Suprapubic skin (tissue), 4 donors: ENCODE measurements at regions not wholly inside any gene's neighbourhood (a gene's known extent, or its start where the extent isn't known, plus 50 kb on each side); places are given as distances from the start of the nearest gene placed in this dataset.
"Not testable (repeated sequence)": the region's sequence is repeated elsewhere in the genome, so short reads cannot be mapped to it uniquely, and the experiment has no call there.

Experiments used
- DNase-seq, 2 donors: peaks; one replicate each; pipeline ENCODE4 v3.0.0-alpha.2; 2019; ENCODE audit warnings: low spot score in 2 of 2
- H3K27ac ChIP-seq: fragments of 200-600 bp; sonication (generic); one replicate; pipeline ENCODE4 v1.5.1; 2019
- H3K27me3 ChIP-seq: fragments of 200-600 bp; sonication (generic); one replicate; pipeline ENCODE4 v1.5.1; 2019
- H3K36me3 ChIP-seq: fragments of 200-600 bp; sonication (generic); one replicate; pipeline ENCODE4 v1.5.1; 2019
- H3K4me1 ChIP-seq: fragments of 200-600 bp; sonication (generic); one replicate; pipeline ENCODE4 v1.5.1; 2019
- H3K4me3 ChIP-seq: fragments of 200-600 bp; sonication (generic); one replicate; pipeline ENCODE4 v1.5.1; 2019; ENCODE audit warnings: mild to moderate bottlenecking
- H3K9me3 ChIP-seq: fragments of 200-600 bp; sonication (generic); one replicate; pipeline ENCODE4 v1.5.1; 2019
- CTCF ChIP-seq, 2 donors: fragments of 200-600 bp in 1 of 2; fragments of 450-650 bp in 1 of 2; sonication (generic) in 1 of 2; IDR thresholded peaks; one replicate each; pipeline ENCODE4 v1.5.1; 2016 to 2019; ENCODE audit warnings: antibody characterized with exemption in 2 of 2, mild to moderate bottlenecking in 1 of 2, moderate library complexity in 1 of 2
- EP300 ChIP-seq: sonication (generic); formaldehyde crosslinking; IDR thresholded peaks from one replicate; pipeline ENCODE4 v1.6.1; 2017; ENCODE audit warnings: antibody characterized with exemption
- POLR2A ChIP-seq, 2 donors: fragments of 450-650 bp; IDR thresholded peaks; one replicate each; pipeline ENCODE4 v1.6.1; 2017; ENCODE audit warnings: antibody characterized with exemption in 2 of 2, mild to moderate bottlenecking in 2 of 2, moderate library complexity in 2 of 2
- POLR2AphosphoS5 ChIP-seq, 3 donors: sonication (generic); formaldehyde crosslinking; IDR thresholded peaks; one replicate each; pipeline ENCODE4 v1.6.1; 2017; ENCODE audit warnings: antibody characterized with exemption in 3 of 3
- WGBS: methylation state at CpG from one replicate; pipeline ENCODE4 v1.1.5; 2018; 5-methylcytosine and 5-hydroxymethylcytosine counted together

- Histone ChIP-seq H3K9me3 (no peaks in the 10 kb centered on the region), H3K4me1 (peaks cover 4% of the 10 kb centered on the region), H3K27me3 (no peaks in the 10 kb centered on the region), H3K4me3 (no peak overlapping the region), H3K36me3 (no peaks in the 10 kb centered on the region), H3K27ac (no peak overlapping the region)
- TF ChIP-seq EP300 (no peak), CTCF (IDR thresholded peaks at IDR 0.05) (no peak), POLR2A (IDR thresholded peaks at IDR 0.05) (no peak), POLR2AphosphoS5 (IDR thresholded peaks at IDR 0.05) (no peak)
- 96% methylated on average over 2 of the region's 2 CpGs for WGBS
- DNase-seq = no peak
These were observed 128.7 kb upstream of the ZC3H12C start for GRCh38 chr11:109964487-109964886.

- DNase-seq, H3K4me3 ChIP-seq, H3K36me3 ChIP-seq, H3K9me3 ChIP-seq, H3K4me1 ChIP-seq, H3K27me3 ChIP-seq, H3K27ac ChIP-seq: not testable (repeated sequence)
- WGBS = 100% methylated on average over 1 of the region's 1 CpG
These were observed 127.7 kb upstream of the ZC3H12C start for GRCh38 chr11:109965445-109965844.

GRCh38 chr11:109965926-109966325 is 127.3 kb upstream of the ZC3H12C start:
- H3K27ac ChIP-seq = not testable (repeated sequence)
- WGBS = 83% methylated on average over 2 of the region's 2 CpGs

GRCh38 chr11:109967136-109967535 is 126.1 kb upstream of the ZC3H12C start:
- H3K36me3 ChIP-seq, DNase-seq, H3K4me3 ChIP-seq, H3K9me3 ChIP-seq, H3K4me1 ChIP-seq, H3K27ac ChIP-seq, H3K27me3 ChIP-seq: not testable (repeated sequence)
- WGBS = 79% methylated on average over 1 of the region's 1 CpG

More at GRCh38 chr11:109965926-109966325, 127.3 kb upstream of the ZC3H12C start:
- not testable (repeated sequence) for H3K27me3 ChIP-seq, H3K4me1 ChIP-seq, DNase-seq, H3K36me3 ChIP-seq, H3K4me3 ChIP-seq, H3K9me3 ChIP-seq

GRCh38 chr11:109968299-109968698 is 124.9 kb upstream of the ZC3H12C start:
- DNase-seq = no peak
- Histone ChIP-seq H3K36me3 (no peaks in the 10 kb centered on the region), H3K4me1 (peaks cover 8% of the 10 kb centered on the region), H3K27ac (no peak overlapping the region), H3K4me3 (no peak overlapping the region), H3K27me3 (no peaks in the 10 kb centered on the region), H3K9me3 (no peaks in the 10 kb centered on the region)
- WGBS = 81% methylated on average over 3 of the region's 3 CpGs
- no peak for TF ChIP-seq POLR2AphosphoS5 (IDR thresholded peaks at IDR 0.05)
- TF ChIP-seq EP300 = no peak

- Histone ChIP-seq H3K27ac (no peak overlapping the region), H3K9me3 (no peaks in the 10 kb centered on the region), H3K36me3 (no peaks in the 10 kb centered on the region), H3K27me3 (no peaks in the 10 kb centered on the region), H3K4me1 (peaks cover 8% of the 10 kb centered on the region), H3K4me3 (no peak overlapping the region)
- WGBS = 99% methylated on average over 3 of the region's 3 CpGs
- TF ChIP-seq POLR2AphosphoS5 (IDR thresholded peaks at IDR 0.05) (no peak), POLR2A (IDR thresholded peaks at IDR 0.05) (no peak), CTCF (IDR thresholded peaks at IDR 0.05) (no peak), EP300 (no peak)
- DNase-seq = no peak
These were observed 124.4 kb upstream of the ZC3H12C start for GRCh38 chr11:109968781-109969180.

- H3K9me3 ChIP-seq = no peaks in the 10 kb centered on the region
- H3K27ac ChIP-seq = no peak overlapping the region
- no peak overlapping the region for H3K4me3 ChIP-seq
- H3K27me3 ChIP-seq = no peaks in the 10 kb centered on the region
- H3K36me3 ChIP-seq = no peaks in the 10 kb centered on the region
- no peak for DNase-seq
- no peak for TF ChIP-seq POLR2A (IDR thresholded peaks at IDR 0.05)
- TF ChIP-seq CTCF (IDR thresholded peaks at IDR 0.05) = no peak
- TF ChIP-seq EP300 = no peak
- TF ChIP-seq POLR2AphosphoS5 (IDR thresholded peaks at IDR 0.05) = no peak
- WGBS = 79% methylated on average over 9 of the region's 9 CpGs
- H3K4me1 ChIP-seq = peaks cover 8% of the 10 kb centered on the region
These were observed 122.5 kb upstream of the ZC3H12C start for GRCh38 chr11:109970516-109971183.
